Stimulated activated CD4-positive, alpha-beta T cell treated with anti-CD3 and anti-CD28 coated beads, Interleukin-1b, Interleukin-23, amount 100 ng/mL, for 4 hours (primary cell): ENCODE measurements at regions not wholly inside any gene's neighbourhood (a gene's known extent, or its start where the extent isn't known, plus 50 kb on each side); places are given as distances from the start of the nearest gene placed in this dataset.

ENCODE experiments used
- DNase-seq, 2 donors: peaks; one replicate each; pipeline ENCODE4 v3.0.0-alpha.2; 2020; ENCODE audit warnings: low read depth in 2 of 2

- no peak for DNase-seq
Observed at GRCh38 chr3:20912406-20912805, 726.4 kb upstream of the SGO1 start.

- DNase-seq, result no peak
Observed at GRCh38 chr3:20909511-20909910, 723.5 kb upstream of the SGO1 start.

- no peak for DNase-seq
Observed at GRCh38 chr3:20905210-20905805, 719.3 kb upstream of the SGO1 start.

DNA sequence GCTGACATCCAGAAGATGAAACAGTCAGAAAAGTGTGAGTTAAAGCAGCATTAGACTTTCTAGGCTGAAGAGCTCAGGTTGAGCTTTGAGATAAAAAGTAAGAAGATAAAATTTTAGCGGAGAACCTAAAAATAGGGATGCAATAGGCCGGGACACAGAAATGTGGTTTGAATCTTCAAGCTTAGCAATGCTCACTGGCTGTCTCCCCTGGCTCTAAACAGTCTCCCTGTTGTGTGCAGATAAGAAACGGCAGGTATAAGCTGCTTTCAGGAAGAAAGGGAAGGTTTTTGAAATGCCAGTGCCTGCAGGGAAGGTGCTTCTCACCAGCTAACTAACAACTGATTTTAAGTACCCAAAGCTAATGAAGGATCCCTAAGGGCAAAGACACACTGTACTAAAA, 718.7 kb upstream of the SGO1 start:
- no peak for DNase-seq

GRCh38 chr3:20898962-20899361, 713.0 kb upstream of the SGO1 start:
- no peak for DNase-seq

GRCh38 chr3:20890111-20890519, 704.1 kb upstream of the SGO1 start:
- no peak for DNase-seq

GRCh38 chr3:20878691-20879090, 692.7 kb upstream of the SGO1 start:
- no peak for DNase-seq

DNA sequence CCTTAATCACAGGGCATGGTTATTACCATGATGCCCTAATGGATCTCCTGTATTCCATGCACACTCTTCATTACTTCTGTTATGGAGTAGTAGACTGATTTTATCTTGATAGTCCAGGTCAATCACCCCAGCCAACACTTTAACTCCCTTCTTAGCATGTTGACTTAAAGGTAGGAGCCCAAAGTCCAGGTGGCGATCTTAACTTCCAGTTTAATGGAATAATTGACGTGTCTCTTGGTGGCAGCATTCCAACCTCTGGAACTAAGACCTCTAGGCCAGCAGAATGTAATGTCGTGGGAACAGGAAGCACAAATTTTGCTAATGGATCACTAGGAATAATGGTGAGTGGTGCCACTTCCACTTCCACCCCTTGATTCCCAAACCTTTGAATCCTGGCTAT, 687.2 kb upstream of the SGO1 start:
- no peak for DNase-seq

GRCh38 chr3:20870106-20870899, 684.3 kb upstream of the SGO1 start:
- DNase-seq, result no peak

DNA sequence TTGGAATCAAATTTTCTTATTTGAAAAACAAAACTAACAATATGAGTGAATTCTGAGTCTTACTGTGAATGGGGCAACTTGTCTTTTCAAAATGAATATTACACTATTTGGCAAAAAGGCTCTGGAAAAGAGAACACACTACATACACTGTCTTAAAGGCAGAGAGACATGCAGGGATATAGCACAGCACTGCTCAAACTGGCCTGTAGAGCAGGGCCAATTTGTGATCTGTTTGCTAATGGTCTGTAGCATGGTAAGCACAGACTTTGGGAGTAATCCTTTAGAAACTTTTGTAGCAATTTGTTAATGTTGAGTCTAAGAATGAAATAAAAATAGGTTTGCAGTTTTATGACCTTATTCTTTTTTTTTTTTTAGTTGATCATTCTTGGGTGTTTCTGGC, 679.8 kb upstream of the SGO1 start:
- DNase-seq, result no peak

GRCh38 chr3:20861454-20861853, 675.4 kb upstream of the SGO1 start:
- DNase-seq, result no peak

DNA sequence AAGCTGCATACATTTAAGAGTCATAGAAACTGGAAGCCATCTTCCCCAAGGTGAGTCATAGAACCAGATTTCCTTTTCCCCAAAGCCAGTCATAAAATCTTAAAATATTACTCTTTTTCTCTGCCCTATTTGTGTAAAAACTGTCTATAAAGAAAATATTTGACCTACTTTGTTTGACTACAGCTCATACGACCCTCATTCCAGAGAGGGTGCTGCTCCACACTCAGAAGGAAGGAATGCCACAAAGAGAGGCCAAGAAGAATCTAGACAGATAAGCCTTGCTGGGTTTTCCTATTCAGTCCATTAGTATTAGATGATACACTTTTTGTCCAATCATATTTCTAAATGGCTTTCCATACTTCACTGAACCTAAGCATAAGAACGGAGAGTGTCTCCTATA, 671.6 kb upstream of the SGO1 start:
- no peak for DNase-seq

- DNase-seq, result no peak
Observed at GRCh38 chr3:20853890-20854289, 667.9 kb upstream of the SGO1 start.

- DNase-seq, result no peak
Observed at GRCh38 chr3:20852712-20853111, 666.7 kb upstream of the SGO1 start.

- DNase-seq, result no peak
Observed at GRCh38 chr3:20849975-20850374, 664.0 kb upstream of the SGO1 start.

DNA sequence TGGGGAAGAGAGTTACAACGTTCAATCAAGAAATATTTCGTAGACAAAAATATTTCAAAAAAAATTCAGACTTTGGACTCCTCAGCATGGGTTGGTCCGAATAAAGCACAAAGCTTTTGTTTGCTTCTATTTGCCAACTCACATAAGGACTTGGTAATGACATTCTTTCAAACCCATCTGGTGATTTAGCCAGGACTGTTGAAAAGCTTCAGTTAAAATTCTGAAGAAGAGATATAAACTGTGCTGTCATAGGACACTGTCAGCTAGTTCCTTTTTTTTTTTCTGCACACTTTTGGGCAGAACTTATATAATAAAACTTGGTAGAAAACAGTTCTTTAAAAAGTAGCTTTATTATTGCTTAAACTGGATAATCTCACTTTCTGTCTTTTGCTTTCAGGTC, 660.8 kb upstream of the SGO1 start:
- DNase-seq, result no peak

- DNase-seq, result no peak
Observed at GRCh38 chr3:20846066-20846465, 660.1 kb upstream of the SGO1 start.

GRCh38 chr3:20844851-20845250, 658.8 kb upstream of the SGO1 start:
- no peak for DNase-seq

GRCh38 chr3:20842594-20843436, 656.8 kb upstream of the SGO1 start:
- no peak for DNase-seq

DNA sequence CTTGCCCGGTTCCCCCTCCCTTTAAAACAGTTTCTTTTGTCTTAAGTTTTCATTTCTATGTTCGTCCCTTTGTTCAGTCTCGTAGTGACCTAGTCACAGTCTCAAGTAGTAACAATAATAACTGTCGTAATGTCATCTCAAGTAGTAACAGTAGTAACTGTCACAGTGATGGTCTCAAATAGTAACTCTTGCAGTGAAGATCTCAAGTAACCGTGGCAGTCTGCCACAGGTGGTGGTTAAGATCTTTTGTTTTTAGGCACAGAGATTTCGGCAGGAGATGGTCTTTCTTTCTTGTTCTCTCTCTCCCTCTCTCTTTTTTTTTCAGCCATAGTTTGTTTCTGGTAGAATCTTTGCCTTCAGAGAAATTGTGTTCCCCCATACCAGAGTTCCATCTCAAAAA, 656.0 kb upstream of the SGO1 start:
- DNase-seq, result no peak

- no peak for DNase-seq
Observed at GRCh38 chr3:20837676-20838302, 651.8 kb upstream of the SGO1 start.

DNA sequence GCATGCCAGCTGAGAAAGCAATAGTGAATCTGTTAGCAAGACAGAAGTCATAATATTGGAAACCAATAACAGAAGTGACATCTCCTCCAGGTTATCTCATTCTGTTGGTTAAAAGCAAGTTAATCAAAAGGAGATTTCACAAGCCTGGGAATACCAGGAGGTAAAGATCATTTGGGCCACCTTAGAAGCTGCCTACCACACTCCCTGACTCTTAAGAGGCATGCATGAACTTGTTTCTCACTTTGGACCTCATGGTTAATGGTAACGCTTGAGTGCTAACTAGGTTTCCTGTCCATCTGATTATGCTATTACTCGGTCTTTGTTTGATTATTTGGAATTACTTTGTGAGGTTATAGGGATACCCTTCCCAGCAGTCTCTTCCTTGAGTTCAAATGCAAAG, 650.8 kb upstream of the SGO1 start:
- DNase-seq, result no peak
